Caco-2 (cell line): ENCODE measurements at regions not wholly inside any gene's neighbourhood (a gene's known extent, or its start where the extent isn't known, plus 50 kb on each side); places are given as distances from the start of the nearest gene placed in this dataset.

Experiments
- BruUV-seq: library from RNA; stranded (reverse); fragments of 400-500 nt; replicated peaks from 2 replicates; lab custom pipeline; 2021; lab: Mats Ljungman, UMichigan
- CTCF ChIA-PET: fragments of 300-600 bp; sonication (Branson Sonifier 250); formaldehyde crosslinking; loops from one replicate; lab custom pipeline; 2022; ENCODE audit warnings: antibody characterized with exemption; lab: Charles Lee
- POLR2A ChIA-PET: fragments of 300-600 bp; sonication (Branson Sonifier 250); formaldehyde crosslinking; loops from one replicate; lab custom pipeline; 2022; ENCODE audit warnings: antibody characterized with exemption; lab: Charles Lee
- DNase-seq, 2 experiments: peaks; one replicate each; pipeline versions ENCODE4 v3.0.0 to v3.0.0-alpha.2; 2020 to 2022
- H3K27me3 ChIP-seq: replicated peaks from 2 replicates; pipeline ENCODE4 v1.6.0; 2011; ENCODE audit warnings: low read length; ENCODE audit not compliant: control insufficient read depth, insufficient read depth
- H3K36me3 ChIP-seq: 2 replicates; pipeline ENCODE4 v1.5.1; 2011; ENCODE audit warnings: low read length; ENCODE audit not compliant: control insufficient read depth, insufficient read depth
- H3K4me1 ChIP-seq: fragments of 250-450 bp; sonication (Bioruptor Pico); 2 replicates; pipeline ENCODE4 v1.5.1; 2020; ENCODE audit warnings: mild to moderate bottlenecking
- H3K4me3 ChIP-seq: 2 replicates; pipeline ENCODE4 v1.5.1; 2011; ENCODE audit warnings: low read depth, mild to moderate bottlenecking, control low read depth, low read length
- H3K9me3 ChIP-seq: fragments of 250-450 bp; sonication (Bioruptor Pico); 2 replicates; pipeline ENCODE4 v1.5.1; 2020; ENCODE audit warnings: mild to moderate bottlenecking, moderate library complexity
- H3K27ac Mint-ChIP-seq: one replicate; pipeline ENCODE4 v1.8.0; 2022; ENCODE audit warnings: mixed read lengths; ENCODE audit not compliant: unreplicated experiment
- H3K27me3 Mint-ChIP-seq: one replicate; pipeline ENCODE4 v1.8.0; 2022; ENCODE audit warnings: mixed read lengths; ENCODE audit not compliant: insufficient read depth, unreplicated experiment
- H3K36me3 Mint-ChIP-seq: one replicate; pipeline ENCODE4 v1.8.0; 2022; ENCODE audit warnings: mild to moderate bottlenecking, mixed read lengths; ENCODE audit not compliant: insufficient read depth, unreplicated experiment
- H3K4me1 Mint-ChIP-seq: one replicate; pipeline ENCODE4 v1.8.0; 2022; ENCODE audit warnings: low read depth, mixed read lengths; ENCODE audit not compliant: unreplicated experiment
- H3K4me3 Mint-ChIP-seq: one replicate; pipeline ENCODE4 v1.8.0; 2022; ENCODE audit warnings: mild to moderate bottlenecking, moderate library complexity, mixed read lengths; ENCODE audit not compliant: unreplicated experiment
- H3K9me3 Mint-ChIP-seq: one replicate; pipeline ENCODE4 v1.8.0; 2022; ENCODE audit warnings: mixed read lengths; ENCODE audit not compliant: unreplicated experiment
- intact Hi-C: fragments of 100-400 bp; cut with micrococcal nuclease; formaldehyde crosslinking; loops from one replicate; pipeline ENCODE4 v1.10.0; 2022; ENCODE audit not compliant: unreplicated experiment
- TF ChIP-seq, protein P1 (sequence below), 2 experiments: fragments of 200-600 bp in 1 of 2; IDR thresholded peaks; 1 replicate in 1 of 2; 2 replicates in 1 of 2; pipeline versions ENCODE4 v1.5.1 to v1.8.0; 2011 to 2022; ENCODE audit warnings: antibody characterized with exemption in 1 of 2, control low read depth in 1 of 2, inconsistent platforms in 1 of 2, low read depth in 1 of 2, low read length in 1 of 2, mild to moderate bottlenecking in 1 of 2, moderate library complexity in 1 of 2; ENCODE audit not compliant: insufficient read depth in 1 of 2, severe bottlenecking in 1 of 2, unreplicated experiment in 1 of 2

DNA sequence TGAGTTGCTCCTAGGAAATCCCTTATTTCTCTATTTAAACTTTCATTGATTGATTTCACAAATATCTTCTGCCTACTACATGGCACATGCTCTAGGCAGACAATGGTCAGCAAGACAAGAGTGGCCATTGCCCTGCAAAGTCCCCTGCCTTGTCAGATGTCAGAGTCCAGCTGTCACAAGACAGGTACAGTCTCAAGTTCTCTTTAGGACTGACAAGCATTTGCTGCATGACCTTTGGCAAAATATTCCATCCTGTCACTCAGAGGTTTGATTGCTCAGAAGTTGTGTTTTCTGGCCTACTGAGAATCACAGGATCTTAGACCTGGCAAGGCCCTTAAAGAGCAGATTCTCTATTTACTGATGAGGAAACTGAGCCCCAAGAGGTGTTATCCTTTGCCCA, 322.3 kb upstream of the NFE2L3 start:
- BruUV-seq, result no TSS peak
- Histone ChIP-seq H3K4me1 (no peaks in the 10 kb centered on the region), H3K36me3 (no peaks in the 10 kb centered on the region), H3K4me3 (no peak overlapping the region), H3K27me3 (no peaks in the 10 kb centered on the region), H3K9me3 (no peaks in the 10 kb centered on the region)
- no peaks in the 10 kb centered on the region for H3K9me3 Mint-ChIP-seq
- ChIA-PET CTCF (no interaction called here), POLR2A (no interaction called here)
- no peak overlapping the region for H3K4me3 Mint-ChIP-seq
- intact Hi-C loops, result no loop called here
- H3K27ac Mint-ChIP-seq, result no peak overlapping the region
- peaks cover 7% of the 10 kb centered on the region for H3K4me1 Mint-ChIP-seq
- peaks cover 21% of the 10 kb centered on the region for H3K27me3 Mint-ChIP-seq
- DNase-seq, result no peak
- TF ChIP-seq, protein P1, sequence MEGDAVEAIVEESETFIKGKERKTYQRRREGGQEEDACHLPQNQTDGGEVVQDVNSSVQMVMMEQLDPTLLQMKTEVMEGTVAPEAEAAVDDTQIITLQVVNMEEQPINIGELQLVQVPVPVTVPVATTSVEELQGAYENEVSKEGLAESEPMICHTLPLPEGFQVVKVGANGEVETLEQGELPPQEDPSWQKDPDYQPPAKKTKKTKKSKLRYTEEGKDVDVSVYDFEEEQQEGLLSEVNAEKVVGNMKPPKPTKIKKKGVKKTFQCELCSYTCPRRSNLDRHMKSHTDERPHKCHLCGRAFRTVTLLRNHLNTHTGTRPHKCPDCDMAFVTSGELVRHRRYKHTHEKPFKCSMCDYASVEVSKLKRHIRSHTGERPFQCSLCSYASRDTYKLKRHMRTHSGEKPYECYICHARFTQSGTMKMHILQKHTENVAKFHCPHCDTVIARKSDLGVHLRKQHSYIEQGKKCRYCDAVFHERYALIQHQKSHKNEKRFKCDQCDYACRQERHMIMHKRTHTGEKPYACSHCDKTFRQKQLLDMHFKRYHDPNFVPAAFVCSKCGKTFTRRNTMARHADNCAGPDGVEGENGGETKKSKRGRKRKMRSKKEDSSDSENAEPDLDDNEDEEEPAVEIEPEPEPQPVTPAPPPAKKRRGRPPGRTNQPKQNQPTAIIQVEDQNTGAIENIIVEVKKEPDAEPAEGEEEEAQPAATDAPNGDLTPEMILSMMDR (IDR thresholded peaks at IDR 0.05; ENCODE audit: insufficient read depth in 1 of 2, low read depth in 1 of 2, low read length in 1 of 2, severe bottlenecking in 1 of 2, unreplicated experiment in 1 of 2), result no peak
- no peaks in the 10 kb centered on the region for H3K36me3 Mint-ChIP-seq

DNA sequence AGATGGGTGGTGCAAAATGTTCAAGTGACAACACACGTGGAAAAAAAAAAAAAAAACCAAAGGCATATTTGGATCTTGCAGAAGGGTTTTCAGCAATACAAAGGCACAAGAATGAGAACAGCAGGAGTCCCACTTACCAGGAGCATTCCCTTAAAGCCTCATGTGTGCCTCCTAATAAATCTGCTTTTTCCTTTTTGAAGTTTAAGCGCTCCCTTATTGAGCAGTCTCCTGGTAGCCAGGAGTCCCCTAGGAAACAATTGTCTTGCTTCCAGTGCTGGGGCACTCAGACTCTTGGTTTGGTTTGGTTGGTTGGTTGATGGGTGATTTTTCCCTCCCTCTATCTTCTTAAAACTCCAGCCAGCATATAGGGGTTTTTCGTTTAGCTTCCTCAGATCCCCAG, 321.8 kb upstream of the NFE2L3 start:
- peaks cover 7% of the 10 kb centered on the region for H3K4me1 Mint-ChIP-seq
- H3K9me3 Mint-ChIP-seq, result no peaks in the 10 kb centered on the region
- intact Hi-C loops, result no loop called here
- H3K36me3 ChIP-seq, result no peaks in the 10 kb centered on the region
- no peaks in the 10 kb centered on the region for H3K36me3 Mint-ChIP-seq
- peaks cover 21% of the 10 kb centered on the region for H3K27me3 Mint-ChIP-seq
- TF ChIP-seq, protein P1 (IDR thresholded peaks at IDR 0.05; ENCODE audit: insufficient read depth in 1 of 2, low read depth in 1 of 2, low read length in 1 of 2, severe bottlenecking in 1 of 2, unreplicated experiment in 1 of 2), result no peak
- no peak overlapping the region for H3K4me3 Mint-ChIP-seq
- H3K27me3 ChIP-seq, result no peaks in the 10 kb centered on the region
- no peak overlapping the region for H3K27ac Mint-ChIP-seq
- DNase-seq, result no peak
- ChIA-PET POLR2A (no interaction called here), CTCF (no interaction called here)
- no peaks in the 10 kb centered on the region for H3K9me3 ChIP-seq
- H3K4me3 ChIP-seq, result no peak overlapping the region
- BruUV-seq, result no TSS peak
- H3K4me1 ChIP-seq, result no peaks in the 10 kb centered on the region

DNA sequence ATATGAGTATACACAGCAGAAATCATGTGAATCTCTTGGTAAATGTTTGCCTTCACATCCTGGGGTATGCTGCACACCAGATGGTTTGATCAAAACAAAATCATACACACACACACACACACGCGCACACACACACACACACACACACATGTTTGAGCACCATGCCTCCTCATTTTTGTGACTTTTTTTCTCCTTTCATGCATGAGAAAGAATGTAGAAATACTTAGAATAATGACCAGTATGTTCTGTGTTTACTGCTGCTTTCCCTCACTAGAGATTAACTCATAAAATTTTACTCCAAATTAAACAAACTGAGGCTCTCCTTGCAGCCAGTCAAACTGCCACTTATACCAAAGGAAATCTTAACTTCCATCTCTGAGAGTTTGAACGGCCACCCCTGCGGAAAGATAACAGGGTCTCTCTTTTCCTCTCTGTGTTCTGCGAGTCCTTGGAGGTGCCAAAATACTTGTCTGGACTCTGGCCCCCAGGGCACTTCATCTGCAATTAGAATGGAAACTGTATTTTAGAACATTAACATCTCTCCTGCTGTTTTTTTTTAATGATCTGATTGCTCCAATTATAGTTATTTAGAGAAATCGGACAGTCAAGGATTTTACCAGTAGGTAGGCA, 320.8 kb upstream of the NFE2L3 start:
- Histone ChIP-seq H3K27me3 (no peaks in the 10 kb centered on the region), H3K36me3 (no peaks in the 10 kb centered on the region), H3K4me1 (no peaks in the 10 kb centered on the region), H3K4me3 (no peak overlapping the region), H3K9me3 (no peaks in the 10 kb centered on the region)
- DNase-seq, result no peak
- POLR2A ChIA-PET, result no interaction called here
- peaks cover 7% of the 10 kb centered on the region for H3K4me1 Mint-ChIP-seq
- no peak overlapping the region for H3K4me3 Mint-ChIP-seq
- intact Hi-C loops, result no loop called here
- H3K9me3 Mint-ChIP-seq, result no peaks in the 10 kb centered on the region
- CTCF ChIA-PET, result no interaction called here
- peaks cover 21% of the 10 kb centered on the region for H3K27me3 Mint-ChIP-seq
- H3K27ac Mint-ChIP-seq, result no peak overlapping the region
- BruUV-seq, result no TSS peak
- no peaks in the 10 kb centered on the region for H3K36me3 Mint-ChIP-seq
- TF ChIP-seq, protein P1 (IDR thresholded peaks at IDR 0.05; ENCODE audit: insufficient read depth in 1 of 2, low read depth in 1 of 2, low read length in 1 of 2, severe bottlenecking in 1 of 2, unreplicated experiment in 1 of 2), result no peak
